IMR-90 (cell line): ENCODE measurements at regions not wholly inside any gene's neighbourhood (a gene's known extent, or its start where the extent isn't known, plus 50 kb on each side); places are given as distances from the start of the nearest gene placed in this dataset.

Source experiments
- ATAC-seq: fragments of 200-7000 bp; cut with Tn5 transposase; 2 replicates; pipeline ENCODE4 v1.9.1; 2020; ENCODE audit warnings: low read depth, mild to moderate bottlenecking, moderate library complexity
- BruUV-seq: library from RNA; stranded (reverse); fragments of 400-500 nt; replicated peaks from 2 replicates; lab custom pipeline; 2021; lab: Mats Ljungman, UMichigan
- CTCF ChIA-PET: fragments of 300-600 bp; formaldehyde crosslinking; extraction: SDS; loops from one replicate; lab custom pipeline; 2021; ENCODE audit warnings: antibody characterized with exemption; lab: Yijun Ruan, JAX
- POLR2A ChIA-PET: fragments of 300-600 bp; sonication (Branson Sonifier 250); formaldehyde crosslinking; loops from one replicate; lab custom pipeline; 2022; ENCODE audit warnings: antibody characterized with exemption; ENCODE audit not compliant: unreplicated experiment; lab: Charles Lee
- DNase-seq: peaks from one replicate; pipeline ENCODE4 v3.0.0; 2013
- H2AFZ ChIP-seq: replicated peaks from 2 replicates; pipeline ENCODE3; 2013; ENCODE audit warnings: low read length, mild to moderate bottlenecking; ENCODE audit not compliant: poor library complexity
- H2AK5ac ChIP-seq: 2 replicates; pipeline ENCODE4 v1.6.1; 2013; ENCODE audit warnings: low read depth, low read length, inconsistent platforms
- H2AK9ac ChIP-seq: replicated peaks from 2 replicates; pipeline ENCODE3; 2013; ENCODE audit warnings: mild to moderate bottlenecking, low read depth, low read length, moderate library complexity; ENCODE audit not compliant: poor library complexity
- H2BK120ac ChIP-seq: 2 replicates; pipeline ENCODE4 v1.6.1; 2013; ENCODE audit warnings: low read depth, low read length, inconsistent platforms
- H2BK15ac ChIP-seq: 3 replicates; pipeline ENCODE4 v1.6.1; 2013; ENCODE audit warnings: low read depth, low read length, inconsistent platforms
- H2BK20ac ChIP-seq: 2 replicates; pipeline ENCODE4 v1.6.1; 2013; ENCODE audit warnings: low read depth, mild to moderate bottlenecking, inconsistent platforms, low read length, moderate library complexity
- H2BK5ac ChIP-seq: 2 replicates; pipeline ENCODE4 v1.6.1; 2013; ENCODE audit warnings: mild to moderate bottlenecking, low read depth, low read length, inconsistent platforms; ENCODE audit not compliant: poor library complexity, severe bottlenecking
- H3K14ac ChIP-seq: replicated peaks from 2 replicates; pipeline ENCODE4 v1.6.1; 2013; ENCODE audit warnings: low read depth, low read length, inconsistent platforms
- H3K18ac ChIP-seq: 2 replicates; pipeline ENCODE4 v1.6.1; 2013; ENCODE audit warnings: low read depth, low read length, control low read depth
- H3K23ac ChIP-seq: 2 replicates; pipeline ENCODE4 v1.6.1; 2013; ENCODE audit warnings: low read depth, low read length, inconsistent platforms
- H3K27ac ChIP-seq: 2 replicates; pipeline ENCODE4 v1.5.1; 2013; ENCODE audit warnings: mild to moderate bottlenecking, control low read depth, low read length; ENCODE audit not compliant: insufficient read depth
- H3K27me3 ChIP-seq: 2 replicates; pipeline ENCODE4 v1.6.1; 2013; ENCODE audit warnings: low read length; ENCODE audit not compliant: control insufficient read depth, insufficient read depth
- H3K36me3 ChIP-seq: 2 replicates; pipeline ENCODE4 v1.6.1; 2013; ENCODE audit warnings: low read length, mixed read lengths; ENCODE audit not compliant: control insufficient read depth, insufficient read depth
- H3K4ac ChIP-seq: 2 replicates; pipeline ENCODE4 v1.6.1; 2013; ENCODE audit warnings: low read depth, low read length, inconsistent platforms
- H3K4me1 ChIP-seq: 2 replicates; pipeline ENCODE4 v1.6.1; 2013; ENCODE audit warnings: low read length, mixed read lengths; ENCODE audit not compliant: control insufficient read depth, insufficient read depth
- H3K4me2 ChIP-seq: 2 replicates; pipeline ENCODE4 v1.6.1; 2013; ENCODE audit warnings: low read depth, mild to moderate bottlenecking, control low read depth, low read length, moderate library complexity
- H3K4me3 ChIP-seq: 2 replicates; pipeline ENCODE4 v1.5.1; 2013; ENCODE audit warnings: low read depth, mild to moderate bottlenecking, control low read depth, low read length, moderate library complexity; ENCODE audit not compliant: insufficient read depth
- H3K56ac ChIP-seq: 2 replicates; pipeline ENCODE4 v1.6.1; 2013; ENCODE audit warnings: low read length, inconsistent platforms; ENCODE audit not compliant: insufficient read depth; ENCODE audit errors: extremely low read depth
- H3K79me1 ChIP-seq, 2 experiments: 2 replicates each; pipeline ENCODE4 v1.6.1; 2013; ENCODE audit warnings: low read length in 2 of 2, inconsistent platforms in 1 of 2, low read depth in 1 of 2
- H3K9ac ChIP-seq: 2 replicates; pipeline ENCODE4 v1.6.1; 2013; ENCODE audit warnings: low read depth, low read length, control low read depth
- H3K9me1 ChIP-seq: 2 replicates; pipeline ENCODE4 v1.6.1; 2013; ENCODE audit warnings: low read length, inconsistent platforms; ENCODE audit not compliant: insufficient read depth
- H3K9me3 ChIP-seq: 2 replicates; pipeline ENCODE4 v1.6.1; 2013; ENCODE audit warnings: low read length; ENCODE audit not compliant: control insufficient read depth, insufficient read depth
- H4K20me1 ChIP-seq: 2 replicates; pipeline ENCODE4 v1.6.1; 2013; ENCODE audit warnings: low read length, inconsistent platforms; ENCODE audit not compliant: insufficient read depth
- H4K5ac ChIP-seq: 2 replicates; pipeline ENCODE4 v1.6.1; 2013; ENCODE audit warnings: mild to moderate bottlenecking, low read depth, low read length, control low read depth
- H4K8ac ChIP-seq, 2 experiments: 2 replicates each; pipeline ENCODE4 v1.6.1; 2013; ENCODE audit warnings: low read depth in 2 of 2, low read length in 2 of 2, control low read depth in 1 of 2, inconsistent platforms in 1 of 2
- H4K91ac ChIP-seq: 2 replicates; pipeline ENCODE4 v1.6.1; 2013; ENCODE audit warnings: low read depth, low read length, inconsistent platforms; ENCODE audit not compliant: insufficient read depth
- MAFK ChIP-seq: IDR thresholded peaks from 2 replicates; pipeline ENCODE4 v1.6.1; 2012; ENCODE audit warnings: low read depth, low read length, improper control_type of control experiment
- WGBS, 2 experiments: methylation state at CpG; one replicate each; pipeline versions ENCODE4 v1.1.5 to v1.1.7; 2013; ENCODE audit warnings: missing lambda C conversion rate in 2 of 2; ENCODE audit not compliant: insufficient read length in 1 of 2; ENCODE audit errors: extremely low coverage in 2 of 2; 5-methylcytosine and 5-hydroxymethylcytosine counted together
- dilution Hi-C: fragments of 300-500 bp; cut with HindIII; formaldehyde crosslinking; loops from one replicate; pipeline ENCODE4 v1.14.3; 2018; ENCODE audit warnings: low sequenced_read_pairs; ENCODE audit not compliant: unreplicated experiment
- in situ Hi-C: fragments of 300-500 bp; cut with MboI; formaldehyde crosslinking; loops from 3 replicates; pipeline ENCODE4 v1.14.3; 2019; ENCODE audit warnings: low sequenced_read_pairs, inconsistent platforms, mixed read lengths
- intact Hi-C: fragments of 100-400 bp; cut with micrococcal nuclease; formaldehyde crosslinking; loops from 2 replicates; pipeline ENCODE4 v1.10.0; 2022

- Histone ChIP-seq H2BK20ac (no peak overlapping the region), H3K56ac (no peak overlapping the region), H3K4me3 (no peak overlapping the region), H2AFZ (no peak overlapping the region), H3K27me3 (no peaks in the 10 kb centered on the region), H2BK5ac (no peak overlapping the region), H2AK9ac (no peak overlapping the region), H4K20me1 (no peaks in the 10 kb centered on the region), H2BK120ac (no peak overlapping the region), H3K9me1 (no peaks in the 10 kb centered on the region), H4K8ac (no peak overlapping the region), H3K18ac (no peak overlapping the region), H3K14ac (no peak overlapping the region), H3K23ac (no peak overlapping the region), H4K5ac (no peak overlapping the region), H3K9ac (no peak overlapping the region), H3K36me3 (no peaks in the 10 kb centered on the region), H3K9me3 (peaks cover 5% of the 10 kb centered on the region; the same call in 1 of the 2 replicates), H3K4me2 (no peak overlapping the region), H3K79me1 (no peaks in the 10 kb centered on the region), H3K27ac (no peak overlapping the region), H3K4me1 (no peaks in the 10 kb centered on the region), H4K91ac (no peak overlapping the region), H2BK15ac (no peak overlapping the region), H2AK5ac (no peak overlapping the region), H3K4ac (no peak overlapping the region)
- no peak for TF ChIP-seq MAFK
- DNase-seq = no peak
- WGBS, 2 experiments = no CpG with 5 or more reads among the region's 2 CpGs
- ATAC-seq = no peak
- CTCF ChIA-PET = no interaction called here
- intact Hi-C loops = no loop called here
- in situ Hi-C loops = no loop called here
- dilution Hi-C loops = no loop called here
- POLR2A ChIA-PET = no interaction called here
- no TSS peak for BruUV-seq
Observed at GRCh38 chr18:38868757-38869156, 1303.2 kb upstream of the CELF4 start.
